HepG2 (cell line): ENCODE measurements at regions not wholly inside any gene's neighbourhood (a gene's known extent, or its start where the extent isn't known, plus 50 kb on each side); places are given as distances from the start of the nearest gene placed in this dataset.

Experiments
- ATAC-seq: fragments of 200-7000 bp; cut with Tn5 transposase; 3 replicates; pipeline ENCODE4 v1.9.1; 2020; ENCODE audit warnings: mild to moderate bottlenecking, moderate library complexity
- BruUV-seq: library from RNA; stranded (reverse); fragments of 400-500 nt; replicated peaks from 2 replicates; lab custom pipeline; 2021; lab: Mats Ljungman, UMichigan
- CTCF ChIA-PET: fragments of 300-600 bp; formaldehyde crosslinking; extraction: SDS; loops from one replicate; lab custom pipeline; 2021; ENCODE audit warnings: low total read pairs, inconsistent platforms, low intra/inter-chr PET ratio; lab: Yijun Ruan, JAX
- POLR2A ChIA-PET: fragments of 350-600 bp; sonication (Branson Sonifier 250); formaldehyde crosslinking; loops from one replicate; lab custom pipeline; 2020; ENCODE audit warnings: antibody characterized with exemption, inconsistent platforms; lab: Yijun Ruan, JAX
- DNase-seq: peaks from one replicate; pipeline ENCODE4 v3.0.0-alpha.2; 2015; ENCODE audit warnings: low spot score
- FAIRE-seq: peaks from 3 replicates; lab custom pipeline; 2011; peaks lifted over from hg19 to GRCh38; lab: Jason Lieb, UNC
- H2AFZ ChIP-seq: one replicate; pipeline ENCODE4 v1.6.1; 2011; ENCODE audit warnings: low read length, inconsistent platforms
- H3K27ac ChIP-seq: fragments of 300-600 bp; 3 replicates; pipeline ENCODE4 v1.8.0; 2011; ENCODE audit warnings: mixed run types, mild to moderate bottlenecking, mixed read lengths, low read length, inconsistent platforms; ENCODE audit not compliant: insufficient read depth; ENCODE audit errors: extremely low read length
- H3K27me3 ChIP-seq, 2 experiments: fragments of 200-600 bp in 1 of 2; 2 replicates in 1 of 2; 3 replicates in 1 of 2; pipeline versions ENCODE4 v1.6.0 to v1.8.0; 2011; ENCODE audit warnings: low read length in 2 of 2, mild to moderate bottlenecking in 2 of 2, moderate library complexity in 2 of 2, inconsistent platforms in 1 of 2; ENCODE audit not compliant: insufficient read depth in 2 of 2, control insufficient read depth in 1 of 2
- H3K36me3 ChIP-seq, 2 experiments: fragments of 200-600 bp in 1 of 2; replicated peaks in 1 of 2; 2 replicates in 1 of 2; 3 replicates in 1 of 2; pipeline versions ENCODE4 v1.5.1 to v1.8.0; 2011; ENCODE audit warnings: low read length in 2 of 2, inconsistent platforms in 1 of 2; ENCODE audit not compliant: insufficient read depth in 2 of 2, control insufficient read depth in 1 of 2
- H3K4me1 ChIP-seq: 2 replicates; pipeline ENCODE4 v1.5.1; 2012; ENCODE audit warnings: low read length, inconsistent platforms; ENCODE audit not compliant: insufficient read depth
- H3K4me2 ChIP-seq: 2 replicates; pipeline ENCODE4 v1.6.0; 2011; ENCODE audit warnings: low read depth, low read length, inconsistent platforms
- H3K4me3 ChIP-seq, 3 experiments: fragments of 200-600 bp in 1 of 3; sonication (generic), shearing (Covaris generic) in 1 of 3; replicated peaks in 1 of 3; 2 replicates each; pipeline ENCODE4 v1.5.1; 2011 to 2016; ENCODE audit warnings: low read length in 3 of 3, inconsistent platforms in 2 of 3, low read depth in 2 of 3, mild to moderate bottlenecking in 2 of 3, control low read depth in 1 of 3, mixed read lengths in 1 of 3; ENCODE audit not compliant: insufficient read depth in 1 of 3
- H3K79me2 ChIP-seq: one replicate; pipeline ENCODE4 v1.6.1; 2011; ENCODE audit warnings: low read length, inconsistent platforms; ENCODE audit not compliant: insufficient read depth
- H3K9ac ChIP-seq: 2 replicates; pipeline ENCODE4 v1.6.0; 2011; ENCODE audit warnings: mild to moderate bottlenecking, low read depth, low read length, inconsistent platforms; ENCODE audit not compliant: insufficient read depth
- H3K9me3 ChIP-seq: 2 replicates; pipeline ENCODE4 v1.5.1; 2012; ENCODE audit warnings: mild to moderate bottlenecking, low read length
- H4K20me1 ChIP-seq: 2 replicates; pipeline ENCODE4 v1.6.0; 2011; ENCODE audit warnings: inconsistent platforms, mild to moderate bottlenecking, low read length, moderate library complexity; ENCODE audit not compliant: insufficient read depth
- ARHGAP35 ChIP-seq: sonication (generic); formaldehyde crosslinking; IDR thresholded peaks from 2 replicates; pipeline ENCODE4 v1.9.0; 2022; ENCODE audit warnings: mild to moderate bottlenecking, inconsistent platforms, moderate library complexity, missing genetic modification reagents, borderline replicate concordance
- GFI1 ChIP-seq: sonication (generic); formaldehyde crosslinking; IDR thresholded peaks from 2 replicates; pipeline ENCODE4 v1.5.0; 2020; ENCODE audit warnings: missing genetic modification reagents, mild to moderate bottlenecking, borderline replicate concordance
- MED1 ChIP-seq: sonication (generic); formaldehyde crosslinking; IDR thresholded peaks from 2 replicates; pipeline ENCODE4 v1.4.0; 2020; ENCODE audit warnings: missing genetic modification reagents
- SMAD9 ChIP-seq: sonication (generic); formaldehyde crosslinking; IDR thresholded peaks from 2 replicates; pipeline ENCODE4 v1.5.1; 2020; ENCODE audit warnings: mild to moderate bottlenecking, missing genetic modification reagents
- ZMYM2 ChIP-seq: sonication (generic); formaldehyde crosslinking; IDR thresholded peaks from 2 replicates; pipeline ENCODE4 v1.8.0; 2022; ENCODE audit warnings: mild to moderate bottlenecking, missing genetic modification reagents
- ZNF75D ChIP-seq: sonication (generic); formaldehyde crosslinking; IDR thresholded peaks from 2 replicates; pipeline ENCODE4 v1.8.1; 2023; ENCODE audit warnings: missing genetic modification reagents, mild to moderate bottlenecking, borderline replicate concordance
- ZNF768 ChIP-seq: sonication (generic); formaldehyde crosslinking; IDR thresholded peaks from 2 replicates; pipeline ENCODE4 v1.4.0; 2020; ENCODE audit warnings: missing genetic modification reagents
- ZSCAN25 ChIP-seq: sonication (generic); formaldehyde crosslinking; IDR thresholded peaks from 2 replicates; pipeline ENCODE4 v1.8.0; 2022; ENCODE audit warnings: mild to moderate bottlenecking, missing genetic modification reagents
- WGBS: methylation state at CpG from one replicate; pipeline ENCODE4 v1.1.6; 2017; ENCODE audit warnings: low lambda C conversion rate; 5-methylcytosine and 5-hydroxymethylcytosine counted together
- in situ Hi-C: cut with HindIII; loops from 2 replicates; pipeline ENCODE4 v1.10.0; 2017; ENCODE audit warnings: low pct_unique_long_range_greater_than_20kb; ENCODE audit not compliant: extremely low pct_ligation_motif_present
- intact Hi-C: fragments of 100-400 bp; cut with micrococcal nuclease; formaldehyde crosslinking; loops from one replicate; pipeline ENCODE4 v1.10.0; 2022; ENCODE audit not compliant: unreplicated experiment
- TF ChIP-seq, protein P1 (sequence below): IDR thresholded peaks from 2 replicates; pipeline ENCODE4 v1.4.0; 2020; ENCODE audit warnings: mild to moderate bottlenecking, missing genetic modification reagents

DNA sequence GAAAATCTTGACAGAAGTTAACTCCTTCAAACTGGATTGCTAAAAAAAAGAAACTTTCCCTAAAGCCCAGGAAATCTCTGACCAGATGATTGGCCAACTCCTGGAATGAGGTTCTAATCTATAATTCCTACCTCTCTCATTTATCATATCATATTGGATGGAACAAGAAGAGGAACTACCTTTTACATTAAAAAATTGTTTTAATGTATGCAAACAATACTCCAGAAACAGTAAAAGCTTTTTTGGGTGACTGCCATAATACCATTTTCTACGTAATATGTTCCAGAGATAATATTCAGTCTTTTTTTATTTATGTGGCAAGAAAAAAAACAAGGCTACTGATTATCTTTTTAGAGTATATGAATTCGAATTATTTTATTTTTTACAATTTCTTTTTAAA lies 204.4 kb downstream of the TUSC7 start:
- no peak overlapping the region for H2AFZ ChIP-seq
- H3K27me3 ChIP-seq: no peaks in the 10 kb centered on the region
- no TSS peak for BruUV-seq
- FAIRE-seq (no peak), DNase-seq (no peak), ATAC-seq (no peak)
- POLR2A ChIA-PET: no interaction called here
- H3K4me2 ChIP-seq: no peak overlapping the region
- H3K9me3 ChIP-seq: no peaks in the 10 kb centered on the region
- TF ChIP-seq, protein P1, sequence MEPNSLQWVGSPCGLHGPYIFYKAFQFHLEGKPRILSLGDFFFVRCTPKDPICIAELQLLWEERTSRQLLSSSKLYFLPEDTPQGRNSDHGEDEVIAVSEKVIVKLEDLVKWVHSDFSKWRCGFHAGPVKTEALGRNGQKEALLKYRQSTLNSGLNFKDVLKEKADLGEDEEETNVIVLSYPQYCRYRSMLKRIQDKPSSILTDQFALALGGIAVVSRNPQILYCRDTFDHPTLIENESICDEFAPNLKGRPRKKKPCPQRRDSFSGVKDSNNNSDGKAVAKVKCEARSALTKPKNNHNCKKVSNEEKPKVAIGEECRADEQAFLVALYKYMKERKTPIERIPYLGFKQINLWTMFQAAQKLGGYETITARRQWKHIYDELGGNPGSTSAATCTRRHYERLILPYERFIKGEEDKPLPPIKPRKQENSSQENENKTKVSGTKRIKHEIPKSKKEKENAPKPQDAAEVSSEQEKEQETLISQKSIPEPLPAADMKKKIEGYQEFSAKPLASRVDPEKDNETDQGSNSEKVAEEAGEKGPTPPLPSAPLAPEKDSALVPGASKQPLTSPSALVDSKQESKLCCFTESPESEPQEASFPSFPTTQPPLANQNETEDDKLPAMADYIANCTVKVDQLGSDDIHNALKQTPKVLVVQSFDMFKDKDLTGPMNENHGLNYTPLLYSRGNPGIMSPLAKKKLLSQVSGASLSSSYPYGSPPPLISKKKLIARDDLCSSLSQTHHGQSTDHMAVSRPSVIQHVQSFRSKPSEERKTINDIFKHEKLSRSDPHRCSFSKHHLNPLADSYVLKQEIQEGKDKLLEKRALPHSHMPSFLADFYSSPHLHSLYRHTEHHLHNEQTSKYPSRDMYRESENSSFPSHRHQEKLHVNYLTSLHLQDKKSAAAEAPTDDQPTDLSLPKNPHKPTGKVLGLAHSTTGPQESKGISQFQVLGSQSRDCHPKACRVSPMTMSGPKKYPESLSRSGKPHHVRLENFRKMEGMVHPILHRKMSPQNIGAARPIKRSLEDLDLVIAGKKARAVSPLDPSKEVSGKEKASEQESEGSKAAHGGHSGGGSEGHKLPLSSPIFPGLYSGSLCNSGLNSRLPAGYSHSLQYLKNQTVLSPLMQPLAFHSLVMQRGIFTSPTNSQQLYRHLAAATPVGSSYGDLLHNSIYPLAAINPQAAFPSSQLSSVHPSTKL (CRISPR knock-in tag): no peak
- TF ChIP-seq ZSCAN25: no peak
- no peak for TF ChIP-seq ZNF75D (CRISPR knock-in tag)
- no peak for TF ChIP-seq GFI1 (CRISPR knock-in tag)
- no peak for TF ChIP-seq ZNF768 (CRISPR knock-in tag)
- TF ChIP-seq MED1 (CRISPR knock-in tag): no peak
- TF ChIP-seq ZMYM2 (CRISPR knock-in tag): no peak
- no peak for TF ChIP-seq SMAD9
- TF ChIP-seq ARHGAP35 (CRISPR knock-in tag): no peak
- no peaks in the 10 kb centered on the region for H4K20me1 ChIP-seq
- WGBS: 2% methylated on average over 2 of the region's 2 CpGs
- in situ Hi-C loops: no loop called here
- H3K36me3 ChIP-seq: no peaks in the 10 kb centered on the region
- H3K9ac ChIP-seq: no peak overlapping the region
- H3K79me2 ChIP-seq: no peaks in the 10 kb centered on the region
- CTCF ChIA-PET: no interaction called here
- intact Hi-C loops: no loop called here
- H3K4me1 ChIP-seq: no peaks in the 10 kb centered on the region
- no peak overlapping the region for H3K27ac ChIP-seq
- no peak overlapping the region for H3K4me3 ChIP-seq
